GM12892 (cell line): ENCODE measurements at regions not wholly inside any gene's neighbourhood (a gene's known extent, or its start where the extent isn't known, plus 50 kb on each side); places are given as distances from the start of the nearest gene placed in this dataset.

ENCODE experiments used
- POLR2A ChIP-seq: IDR thresholded peaks from 2 replicates; pipeline ENCODE4 v1.6.1; 2011; ENCODE audit warnings: low read depth, low read length, control low read depth
- POLR2AphosphoS5 ChIP-seq: IDR thresholded peaks from 2 replicates; pipeline ENCODE4 v1.6.1; 2011; ENCODE audit warnings: low read depth, low read length, control low read depth

GRCh38 chr10:124221356-124222317 lies 128.2 kb upstream of the CHST15 start:
- TF ChIP-seq POLR2AphosphoS5: no peak
- no peak for TF ChIP-seq POLR2A
